Lower leg skin (tissue), 4 donors: ENCODE measurements at regions not wholly inside any gene's neighbourhood (a gene's known extent, or its start where the extent isn't known, plus 50 kb on each side); places are given as distances from the start of the nearest gene placed in this dataset.

Source experiments
- DNase-seq, 2 donors: peaks; one replicate each; pipeline ENCODE4 v3.0.0-alpha.2; 2019; ENCODE audit warnings: low spot score in 2 of 2
- H3K4me3 ChIP-seq: fragments of 200-600 bp; sonication (generic); 2 replicates; pipeline ENCODE4 v1.5.1; 2017; ENCODE audit warnings: mild to moderate bottlenecking, low read depth; ENCODE audit not compliant: poor library complexity, severe bottlenecking
- POLR2A ChIP-seq, 2 donors: fragments of 450-650 bp; IDR thresholded peaks; one replicate each; pipeline ENCODE4 v1.6.1; 2016 to 2017; ENCODE audit warnings: antibody characterized with exemption in 2 of 2, mild to moderate bottlenecking in 1 of 2, moderate library complexity in 1 of 2
- WGBS, 2 donors: methylation state at CpG; one replicate each; pipeline ENCODE4 v1.1.5; 2018; 5-methylcytosine and 5-hydroxymethylcytosine counted together
- intact Hi-C: fragments of 100-400 bp; cut with DNase I; formaldehyde crosslinking; loops from one replicate; pipeline ENCODE4 v1.15.0; 2023; ENCODE audit warnings: low total_unique reads
- TF ChIP-seq, protein P1 (sequence below), 3 donors: fragments of 450-650 bp; IDR thresholded peaks; one replicate each; pipeline ENCODE4 v1.5.1; 2016; ENCODE audit warnings: antibody characterized with exemption in 3 of 3, mild to moderate bottlenecking in 3 of 3, moderate library complexity in 2 of 3

DNA sequence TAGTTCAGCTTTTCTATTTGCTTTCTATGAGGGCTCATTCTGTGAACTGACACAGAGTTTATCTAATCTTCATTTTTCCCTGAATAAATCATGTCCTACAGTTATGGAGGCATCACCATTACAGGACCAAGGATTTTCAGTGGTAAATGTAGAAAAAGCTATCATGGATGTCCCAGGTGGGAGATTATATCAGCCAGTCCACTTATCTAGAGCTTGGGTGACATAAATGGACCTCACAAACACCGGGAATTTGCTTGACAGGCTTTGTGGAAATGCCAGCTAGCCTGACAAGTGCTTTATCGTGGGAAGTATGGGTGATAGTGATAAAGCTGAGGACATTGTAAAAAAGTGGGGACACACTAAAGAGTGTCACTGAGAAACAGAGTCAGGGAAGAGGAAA, 1015.2 kb upstream of the SLIT2 start:
- H3K4me3 ChIP-seq = no peak overlapping the region
- intact Hi-C loops = no loop called here
- no peak for DNase-seq
- WGBS, 2 donors = 82 to 93% methylated on average over 2 of the region's 2 CpGs
- TF ChIP-seq, protein P1, sequence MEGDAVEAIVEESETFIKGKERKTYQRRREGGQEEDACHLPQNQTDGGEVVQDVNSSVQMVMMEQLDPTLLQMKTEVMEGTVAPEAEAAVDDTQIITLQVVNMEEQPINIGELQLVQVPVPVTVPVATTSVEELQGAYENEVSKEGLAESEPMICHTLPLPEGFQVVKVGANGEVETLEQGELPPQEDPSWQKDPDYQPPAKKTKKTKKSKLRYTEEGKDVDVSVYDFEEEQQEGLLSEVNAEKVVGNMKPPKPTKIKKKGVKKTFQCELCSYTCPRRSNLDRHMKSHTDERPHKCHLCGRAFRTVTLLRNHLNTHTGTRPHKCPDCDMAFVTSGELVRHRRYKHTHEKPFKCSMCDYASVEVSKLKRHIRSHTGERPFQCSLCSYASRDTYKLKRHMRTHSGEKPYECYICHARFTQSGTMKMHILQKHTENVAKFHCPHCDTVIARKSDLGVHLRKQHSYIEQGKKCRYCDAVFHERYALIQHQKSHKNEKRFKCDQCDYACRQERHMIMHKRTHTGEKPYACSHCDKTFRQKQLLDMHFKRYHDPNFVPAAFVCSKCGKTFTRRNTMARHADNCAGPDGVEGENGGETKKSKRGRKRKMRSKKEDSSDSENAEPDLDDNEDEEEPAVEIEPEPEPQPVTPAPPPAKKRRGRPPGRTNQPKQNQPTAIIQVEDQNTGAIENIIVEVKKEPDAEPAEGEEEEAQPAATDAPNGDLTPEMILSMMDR (IDR thresholded peaks at IDR 0.05) = no peak
- no peak for TF ChIP-seq POLR2A (IDR thresholded peaks at IDR 0.05)

DNA sequence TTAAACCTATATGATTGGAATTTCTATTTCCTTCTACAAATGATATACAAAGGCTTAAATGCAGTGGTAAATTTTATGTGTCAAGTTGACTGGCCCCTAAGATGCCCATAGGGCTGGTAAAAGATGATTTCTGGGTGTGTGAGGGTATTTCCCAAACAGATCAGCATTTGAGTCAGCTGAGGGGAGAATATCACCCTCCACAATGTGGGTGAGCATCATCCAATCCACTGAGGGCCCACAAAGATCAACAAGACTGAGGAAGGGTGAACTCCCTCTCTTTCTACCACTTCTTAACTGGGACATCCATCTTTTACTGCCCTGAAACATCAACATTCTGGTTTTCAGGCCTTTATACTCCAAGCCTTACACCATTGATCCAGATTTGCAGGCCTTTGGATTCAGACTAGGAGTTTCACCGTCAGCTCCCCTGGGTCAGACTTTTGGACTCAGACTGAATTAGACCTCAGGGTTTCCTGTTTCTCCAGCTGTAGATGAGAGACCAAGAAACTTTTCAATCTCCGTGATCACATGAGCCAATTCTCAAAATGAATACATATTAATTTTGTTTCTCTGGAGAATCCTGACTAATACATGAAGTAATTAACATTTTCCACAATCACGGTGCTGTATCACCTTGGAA, 1020.7 kb upstream of the SLIT2 start:
- DNase-seq = no peak
- WGBS, 2 donors = 59 to 68% methylated on average over 3 of the region's 3 CpGs
- TF ChIP-seq, protein P1 (IDR thresholded peaks at IDR 0.05) = no peak
- TF ChIP-seq POLR2A (IDR thresholded peaks at IDR 0.05) = no peak
- intact Hi-C loops = no loop called here
- no peak overlapping the region for H3K4me3 ChIP-seq

DNA sequence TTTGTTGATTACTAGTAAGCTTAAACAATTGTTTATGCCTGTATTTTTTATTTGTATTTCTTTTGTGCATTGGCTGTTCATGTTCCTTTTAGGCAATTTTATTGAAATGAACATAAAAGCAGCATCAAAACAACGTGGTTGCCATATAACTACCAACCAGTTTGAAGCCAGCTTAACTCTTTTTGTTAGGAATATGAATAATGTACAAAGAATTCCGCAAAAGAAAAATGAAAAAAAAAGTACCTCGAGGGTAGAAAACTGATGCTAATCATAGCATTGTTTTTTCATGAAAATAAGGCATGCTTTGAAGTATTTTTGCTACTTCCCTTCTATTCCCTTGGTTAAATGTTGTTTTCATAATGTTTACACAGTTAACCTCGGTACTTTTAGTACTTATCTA, 1024.0 kb upstream of the SLIT2 start:
- TF ChIP-seq, protein P1 (IDR thresholded peaks at IDR 0.05) = no peak
- no peak for TF ChIP-seq POLR2A (IDR thresholded peaks at IDR 0.05)
- no peak overlapping the region for H3K4me3 ChIP-seq
- 16% methylated on average over 4 of the region's 4 CpGs for WGBS, 2 donors
- DNase-seq = no peak
- intact Hi-C loops = no loop called here

DNA sequence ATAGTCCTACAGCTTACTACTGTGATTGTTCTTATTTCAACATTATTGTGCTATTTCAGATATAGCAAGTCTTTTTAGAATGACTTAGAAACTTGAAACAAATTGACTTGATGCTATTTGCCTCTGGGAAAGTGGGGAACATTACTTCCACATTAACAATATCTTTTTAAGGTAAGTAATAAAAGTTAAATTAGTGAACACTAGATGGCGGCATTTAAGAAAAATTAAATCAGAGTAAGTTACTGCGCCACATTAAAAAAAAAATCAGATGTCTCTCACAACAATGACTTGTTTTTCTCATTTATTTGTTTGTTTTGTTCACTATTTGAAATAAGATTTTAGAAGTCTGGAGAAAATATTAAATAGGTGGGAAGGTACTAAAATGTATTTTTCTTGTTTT, 1026.9 kb upstream of the SLIT2 start:
- no peak overlapping the region for H3K4me3 ChIP-seq
- no peak for DNase-seq
- WGBS, 2 donors = 6 to 12% methylated on average over 2 of the region's 2 CpGs
- intact Hi-C loops = no loop called here
- TF ChIP-seq, protein P1 (IDR thresholded peaks at IDR 0.05) = no peak
- TF ChIP-seq POLR2A (IDR thresholded peaks at IDR 0.05) = no peak

DNA sequence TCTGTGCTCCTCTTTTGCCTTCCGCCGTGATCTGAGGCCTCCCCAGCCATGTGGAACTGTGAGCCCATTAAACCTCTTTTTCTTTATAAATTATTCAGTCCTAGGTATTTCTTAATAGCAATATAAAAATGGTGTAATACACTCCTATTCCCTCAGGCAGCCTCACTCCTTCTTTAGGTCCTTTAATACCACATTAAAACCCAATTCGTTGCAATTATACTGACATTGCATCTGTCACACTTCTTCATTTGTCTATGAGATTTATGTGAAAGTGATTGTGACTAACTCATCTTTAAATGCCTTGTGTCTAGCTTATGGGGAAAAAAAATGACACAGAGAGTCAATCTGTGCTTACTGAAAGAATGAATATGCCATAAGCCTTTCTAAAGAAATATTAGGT, 1035.2 kb upstream of the SLIT2 start:
- TF ChIP-seq POLR2A (IDR thresholded peaks at IDR 0.05) = no peak
- TF ChIP-seq, protein P1 (IDR thresholded peaks at IDR 0.05) = no peak
- H3K4me3 ChIP-seq = no peak overlapping the region
- no peak for DNase-seq
- 77 to 87% methylated on average over 3 of the region's 3 CpGs for WGBS, 2 donors
- intact Hi-C loops = no loop called here

DNA sequence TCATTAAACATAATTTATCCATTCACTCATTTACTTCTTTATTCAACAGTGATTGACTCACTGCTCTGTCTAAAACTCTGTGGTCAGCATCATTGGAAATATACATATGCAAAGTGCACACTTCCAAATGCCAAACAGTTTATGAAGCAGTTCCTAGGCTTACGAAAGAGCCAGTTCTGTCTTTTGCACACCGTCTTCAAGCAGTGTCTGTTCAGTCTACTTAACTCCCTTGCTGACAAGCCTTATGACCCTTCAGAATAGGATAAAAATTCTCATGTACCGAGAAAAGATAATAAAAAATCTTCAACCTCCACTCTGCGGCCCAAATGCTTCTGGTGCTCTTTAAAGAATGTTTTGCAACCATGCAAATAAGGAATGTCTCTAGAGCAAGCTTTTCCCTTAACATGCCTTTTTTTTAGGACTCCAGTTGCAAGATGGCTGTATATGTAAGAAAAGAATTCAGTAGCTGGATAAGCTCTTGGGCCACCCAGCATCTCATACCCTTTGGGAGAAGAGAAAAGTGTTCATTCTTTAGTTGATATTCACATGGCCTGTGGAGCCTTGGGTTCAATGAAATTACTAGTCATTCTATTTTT, 1037.0 kb upstream of the SLIT2 start:
- no peak for TF ChIP-seq POLR2A (IDR thresholded peaks at IDR 0.05)
- TF ChIP-seq, protein P1 (IDR thresholded peaks at IDR 0.05) = no peak
- intact Hi-C loops = no loop called here
- H3K4me3 ChIP-seq = no peak overlapping the region
- no peak for DNase-seq
- WGBS, 2 donors = 85 to 89% methylated on average over 4 of the region's 4 CpGs
